GM21529 (cell line): ENCODE measurements at regions not wholly inside any gene's neighbourhood (a gene's known extent, or its start where the extent isn't known, plus 50 kb on each side); places are given as distances from the start of the nearest gene placed in this dataset.
"Not testable (repeated sequence)": the region's sequence is repeated elsewhere in the genome, so short reads cannot be mapped to it uniquely, and the experiment has no call there.

Experiments
- ATAC-seq: cut with Tn5 transposase; IDR thresholded peaks from one replicate; pipeline ENCODE4 v1.9.1; 2021; ENCODE audit not compliant: unreplicated experiment

DNA sequence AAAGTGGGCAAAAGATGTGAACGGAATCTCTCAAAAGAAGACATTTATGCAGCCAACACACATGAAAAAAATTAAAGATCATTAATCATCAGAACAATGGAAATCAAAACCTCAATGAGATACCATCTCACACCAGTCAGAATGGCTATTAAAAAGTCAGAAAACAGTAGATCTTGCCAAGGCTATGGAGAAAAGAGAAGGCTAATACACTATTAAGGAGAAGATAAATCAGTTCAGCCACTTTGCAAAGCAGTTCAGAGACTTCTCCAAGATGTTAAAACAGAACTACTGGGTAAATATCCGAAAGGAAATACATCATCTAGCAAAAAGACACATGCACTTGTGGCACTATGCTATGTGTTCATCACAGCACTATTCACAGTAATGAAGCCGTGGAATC, 388.2 kb upstream of the LUZP2 start:
- no peak for ATAC-seq

DNA sequence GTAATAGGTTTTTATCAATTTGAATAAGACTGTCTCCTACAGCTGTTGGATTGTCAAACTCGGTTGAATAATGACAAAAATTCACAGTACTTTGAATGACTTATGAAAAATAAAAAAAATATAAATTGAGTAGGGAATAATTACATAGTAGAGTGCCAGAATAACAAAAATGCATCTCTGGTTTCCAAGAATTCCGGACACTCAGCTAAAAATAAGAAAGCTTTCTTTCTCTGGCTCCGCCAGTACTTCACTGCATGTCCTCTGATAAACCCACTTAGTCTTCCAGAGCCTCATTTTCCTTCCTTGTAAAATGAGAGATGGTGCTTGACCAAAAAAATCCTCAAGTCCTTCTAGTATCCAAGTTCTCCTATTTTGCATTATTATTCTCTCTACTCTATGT, 374.6 kb upstream of the LUZP2 start:
- ATAC-seq = no peak

DNA sequence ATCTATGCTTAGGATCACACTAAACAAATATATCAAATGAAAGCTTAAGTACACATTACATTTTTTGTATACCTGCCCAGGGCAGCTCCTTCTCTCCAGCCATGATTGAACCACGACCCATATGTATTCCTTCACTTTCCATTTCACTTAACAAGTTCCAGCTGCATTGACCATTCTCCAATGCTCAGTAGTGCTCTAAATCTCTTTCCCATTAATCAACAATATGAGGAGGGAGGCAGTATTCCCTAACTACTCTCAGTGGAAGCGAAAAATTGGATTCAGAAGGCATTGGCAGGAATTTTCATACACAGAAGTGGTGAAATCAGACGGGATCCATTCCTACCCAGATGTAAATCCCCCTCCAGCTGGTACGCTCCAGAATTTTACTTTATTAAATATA, 372.0 kb upstream of the LUZP2 start:
- ATAC-seq = no peak

DNA sequence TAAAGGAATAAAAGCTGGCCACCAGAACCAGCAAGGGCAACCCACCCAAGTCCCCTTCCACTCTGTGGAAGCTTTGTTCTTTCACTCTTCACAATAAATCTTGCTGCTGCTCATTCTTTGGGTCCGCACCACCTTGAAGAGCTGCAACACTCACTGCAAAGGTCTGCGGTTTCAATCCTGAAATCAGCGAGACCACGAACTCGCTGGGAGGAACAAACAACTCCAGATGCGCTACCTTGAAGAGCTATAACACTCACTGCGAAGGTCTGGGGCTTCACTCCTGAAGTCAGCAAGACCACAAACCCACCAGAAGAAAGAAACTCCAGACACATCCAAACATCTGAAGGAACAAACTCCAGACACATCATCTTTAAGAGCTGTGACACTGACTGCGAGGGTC, 365.2 kb upstream of the LUZP2 start:
- no peak for ATAC-seq

DNA sequence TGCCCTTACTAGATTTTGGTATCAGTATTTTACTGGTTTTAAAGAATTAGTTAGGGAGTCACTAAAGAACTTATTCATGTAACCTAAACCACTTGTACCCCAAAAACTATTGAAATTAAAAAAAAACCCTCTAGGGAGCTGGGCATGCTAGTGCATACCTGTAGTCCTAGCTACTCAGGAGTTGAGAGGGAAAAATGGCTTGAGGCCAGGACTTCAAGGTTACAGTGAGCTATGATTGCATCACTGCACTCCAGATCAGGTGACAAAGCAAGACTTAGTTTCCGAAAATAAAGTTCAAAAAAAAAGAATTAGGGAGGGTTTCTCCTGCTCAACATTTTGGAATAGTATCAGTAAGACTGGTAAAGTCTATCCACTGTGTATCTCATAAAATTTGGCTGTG, 364.4 kb upstream of the LUZP2 start:
- ATAC-seq = no peak

DNA sequence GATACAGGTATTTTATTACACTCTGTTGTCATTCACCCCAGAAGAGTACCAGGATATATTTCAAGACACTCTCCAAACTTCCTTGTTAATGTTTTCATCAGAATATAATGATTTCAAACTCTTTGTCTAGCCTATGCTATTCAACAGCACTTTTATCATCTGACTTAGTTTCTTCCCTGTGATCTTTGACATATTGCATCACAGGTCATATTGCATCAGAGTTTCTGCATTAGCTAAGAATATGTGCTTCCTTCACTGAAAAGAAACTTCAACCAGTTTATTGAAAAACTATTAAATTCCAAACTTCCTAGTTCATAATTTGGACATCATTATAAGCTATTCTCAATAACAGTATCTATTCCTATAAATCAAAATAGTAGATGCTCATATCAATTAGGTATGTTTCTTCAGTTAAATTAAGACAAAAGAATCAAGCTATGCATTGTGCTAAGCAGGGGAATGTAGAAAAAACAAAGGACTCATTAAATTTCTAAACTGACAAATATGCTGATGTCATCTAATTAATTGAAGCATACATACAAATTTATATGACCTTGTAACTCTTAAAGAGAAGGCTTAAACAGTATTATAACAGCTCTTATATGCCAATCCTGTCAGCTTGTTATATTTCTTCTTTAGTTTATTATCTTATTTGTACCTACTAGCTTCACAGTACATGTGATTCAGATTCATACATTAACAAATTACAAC, 361.8 kb upstream of the LUZP2 start:
- no peak for ATAC-seq

DNA sequence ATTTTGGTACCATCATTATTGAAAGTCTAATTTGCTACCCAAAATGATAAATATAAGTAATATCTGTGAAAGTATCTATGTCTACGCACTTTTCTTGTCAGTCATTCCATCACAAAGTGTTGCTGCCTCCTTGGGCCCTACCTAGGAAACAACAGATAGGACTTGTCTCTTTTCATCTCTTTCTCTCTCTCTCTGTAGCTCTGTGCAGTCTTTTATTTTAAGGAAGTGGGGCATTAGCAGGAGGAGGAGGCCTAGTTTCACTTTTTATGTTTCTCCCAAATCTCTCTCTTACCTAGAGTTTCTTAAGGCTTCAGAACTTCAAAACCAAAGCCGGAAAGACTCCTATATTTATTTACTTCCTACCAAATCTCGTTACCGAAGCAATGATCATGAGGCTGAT, 354.8 kb upstream of the LUZP2 start:
- ATAC-seq = no peak

DNA sequence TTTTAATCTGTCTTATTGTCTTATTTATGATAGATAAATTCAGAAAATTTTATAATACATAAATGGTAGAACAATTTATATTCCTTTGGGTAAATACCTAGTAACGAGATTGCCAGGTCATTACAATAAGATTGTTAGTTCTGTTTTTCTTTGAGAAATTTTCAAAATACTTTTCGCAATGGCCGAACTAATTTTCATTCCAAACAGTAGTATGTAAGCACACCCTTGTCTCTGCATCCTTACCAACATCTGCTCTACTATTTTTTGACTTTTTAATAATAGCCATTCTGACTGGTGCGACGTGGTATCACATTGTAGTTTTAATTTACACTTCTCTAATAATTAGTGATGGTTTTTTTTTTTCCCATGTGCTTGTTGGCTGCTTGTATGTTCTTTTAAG, 351.4 kb upstream of the LUZP2 start:
- ATAC-seq = no peak

DNA sequence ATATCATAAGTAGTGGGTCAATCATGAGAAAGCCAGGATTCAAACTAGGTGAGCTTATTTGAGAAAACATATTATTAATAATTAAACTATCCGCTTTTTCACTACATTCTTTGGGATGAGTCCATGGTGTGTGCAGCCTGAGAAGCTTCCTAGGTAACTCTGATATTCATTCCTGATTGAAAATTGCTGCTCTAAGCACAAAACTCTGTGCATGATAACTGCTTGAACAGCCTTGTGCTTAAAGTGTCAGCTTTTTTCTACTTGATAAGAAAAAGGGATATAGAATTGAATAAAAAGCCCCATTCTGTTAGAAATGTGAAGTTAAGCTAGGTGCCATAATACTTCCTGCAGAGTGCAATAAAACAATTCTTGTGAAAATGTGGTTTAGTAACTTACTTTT, 343.5 kb upstream of the LUZP2 start:
- no peak for ATAC-seq

DNA sequence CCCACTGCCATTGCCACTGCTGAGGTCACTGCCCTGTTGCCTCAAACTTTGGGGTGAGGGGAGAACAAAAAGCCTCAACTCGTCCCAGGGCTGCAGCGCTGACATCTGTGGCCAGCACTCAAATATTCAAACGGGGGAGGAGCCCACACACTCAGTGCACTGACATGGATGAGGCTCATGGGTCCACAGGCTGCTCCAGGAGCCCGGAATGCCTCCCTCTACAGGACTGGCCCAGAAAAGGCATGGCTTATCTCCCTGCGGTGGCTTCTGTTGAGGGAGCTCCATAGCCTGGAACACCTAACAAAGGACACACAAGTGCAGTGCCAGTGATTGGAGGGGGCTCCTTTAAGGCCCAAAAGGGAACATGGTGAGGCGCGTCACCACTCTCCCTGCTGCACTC, 341.1 kb upstream of the LUZP2 start:
- ATAC-seq = no peak

DNA sequence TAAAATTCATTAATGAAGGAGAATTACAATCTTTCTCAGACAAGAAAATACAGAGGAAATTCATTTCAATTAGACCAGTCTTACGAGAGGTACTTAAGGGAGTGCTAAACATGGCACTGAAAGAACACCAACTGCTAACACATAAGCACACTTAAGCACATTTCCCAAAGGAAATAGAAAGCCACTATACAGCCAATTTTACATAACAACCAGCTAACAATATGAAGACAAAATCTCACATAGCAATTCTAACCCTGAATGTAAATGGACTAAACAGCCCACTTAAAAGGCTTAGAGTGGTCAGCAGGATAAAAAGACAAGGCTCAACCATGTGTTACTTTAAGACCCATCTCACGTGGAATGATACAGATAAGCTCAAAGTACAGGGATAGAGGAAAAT, 339.5 kb upstream of the LUZP2 start:
- no peak for ATAC-seq

DNA sequence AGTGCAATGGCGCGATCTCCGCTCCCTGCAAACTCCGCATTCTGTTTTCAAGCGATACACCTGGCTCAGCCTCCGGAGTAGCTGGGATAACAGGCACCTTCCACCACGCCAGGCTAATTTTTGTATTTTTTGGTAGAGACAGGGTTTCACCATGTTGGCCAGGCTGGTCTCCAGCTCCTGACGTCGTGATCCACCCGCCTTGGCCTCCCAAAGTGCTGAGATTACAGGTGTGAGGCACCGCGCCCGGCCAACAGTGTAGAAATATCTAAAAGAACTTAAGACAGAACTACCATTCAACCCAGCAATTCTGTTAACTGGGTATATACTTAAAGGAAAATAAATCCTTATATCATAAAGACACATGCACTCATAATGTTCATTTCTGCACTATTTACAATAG, 335.3 kb upstream of the LUZP2 start:
- no peak for ATAC-seq

DNA sequence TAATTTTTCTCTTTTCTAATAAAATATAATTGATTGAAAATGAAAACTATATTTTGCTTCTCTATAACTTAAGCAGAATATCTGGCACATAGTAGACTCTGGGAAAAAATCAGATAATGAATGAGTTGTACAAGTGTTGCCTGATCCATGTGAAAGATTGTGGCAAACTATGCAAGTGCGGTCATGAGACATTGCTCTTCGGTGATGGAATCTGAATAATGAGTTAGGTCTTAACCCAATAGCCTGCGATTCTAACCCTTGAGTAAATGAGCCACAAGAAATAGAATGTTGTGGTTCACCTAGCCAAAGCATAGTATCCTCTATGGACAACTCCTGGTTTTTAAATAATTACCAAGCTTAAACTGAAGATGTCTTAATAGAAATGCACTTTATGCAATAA, 333.7 kb upstream of the LUZP2 start:
- ATAC-seq = no peak

DNA sequence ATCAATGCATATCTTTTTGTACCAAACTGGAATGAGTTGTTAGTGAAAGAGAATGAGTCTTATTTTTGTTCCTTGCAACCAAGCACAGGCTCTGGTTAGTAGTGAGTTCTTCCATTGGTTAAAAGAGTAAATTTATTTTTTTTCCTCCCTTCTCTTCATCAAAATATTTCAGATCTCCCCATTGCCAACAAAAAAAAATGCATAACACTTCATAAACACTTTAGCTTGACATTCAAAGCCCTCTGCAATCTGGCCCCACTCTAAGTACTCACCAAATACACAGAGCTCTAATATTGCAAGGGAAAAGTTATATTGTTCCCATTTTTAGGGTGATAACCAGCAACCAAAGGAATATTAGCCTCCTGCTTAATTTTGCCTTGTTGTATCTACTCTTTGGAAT, 333.0 kb upstream of the LUZP2 start:
- ATAC-seq = no peak

DNA sequence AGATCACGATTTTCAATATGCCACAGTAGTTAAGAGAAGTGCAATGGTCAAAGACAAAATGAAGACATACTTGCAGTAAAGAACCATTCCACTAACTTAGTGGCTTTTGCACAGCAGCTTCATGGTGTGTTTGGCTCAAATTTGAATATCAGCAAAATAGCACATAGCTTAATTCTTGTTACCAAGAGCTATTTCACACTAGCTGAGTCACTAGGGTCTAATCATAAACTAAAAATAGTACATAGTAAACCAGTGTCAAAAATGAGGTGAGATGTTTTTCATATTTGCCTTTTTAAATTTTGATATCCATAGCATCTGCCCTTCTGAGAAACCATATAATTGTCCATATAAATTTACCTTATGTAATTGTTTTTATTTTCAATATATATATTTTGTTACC, 325.0 kb upstream of the LUZP2 start:
- no peak for ATAC-seq

DNA sequence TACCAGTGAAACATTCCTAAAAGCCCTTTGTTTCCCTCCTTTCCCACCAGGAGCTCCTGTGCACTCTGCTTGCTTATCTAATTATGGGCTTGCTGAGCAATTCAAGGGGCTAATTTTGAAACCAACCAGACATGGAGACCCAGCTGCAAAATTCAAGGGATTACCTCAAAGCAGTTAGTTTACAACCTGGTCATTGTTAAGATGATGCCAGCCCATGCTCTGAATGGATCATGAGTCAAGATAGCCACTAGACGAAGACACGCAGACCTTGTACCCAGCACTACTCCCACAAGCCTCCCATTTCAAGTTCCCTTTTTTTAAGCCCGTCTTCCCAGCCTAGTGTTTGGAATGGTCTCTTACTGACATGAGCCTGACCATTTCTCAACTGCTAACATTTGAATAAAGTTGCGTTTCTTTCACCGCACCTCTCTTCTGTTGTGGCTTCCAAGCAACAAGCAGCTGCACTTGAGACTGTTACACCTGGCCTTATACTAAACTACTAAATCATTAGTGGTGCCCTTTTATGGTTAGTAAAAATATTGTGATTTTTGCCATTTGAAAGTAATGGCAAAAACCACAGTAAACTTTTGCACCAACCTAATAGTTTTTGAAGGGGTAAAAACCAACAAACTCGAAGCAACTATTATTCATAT, 315.3 kb upstream of the LUZP2 start:
- ATAC-seq = no peak

DNA sequence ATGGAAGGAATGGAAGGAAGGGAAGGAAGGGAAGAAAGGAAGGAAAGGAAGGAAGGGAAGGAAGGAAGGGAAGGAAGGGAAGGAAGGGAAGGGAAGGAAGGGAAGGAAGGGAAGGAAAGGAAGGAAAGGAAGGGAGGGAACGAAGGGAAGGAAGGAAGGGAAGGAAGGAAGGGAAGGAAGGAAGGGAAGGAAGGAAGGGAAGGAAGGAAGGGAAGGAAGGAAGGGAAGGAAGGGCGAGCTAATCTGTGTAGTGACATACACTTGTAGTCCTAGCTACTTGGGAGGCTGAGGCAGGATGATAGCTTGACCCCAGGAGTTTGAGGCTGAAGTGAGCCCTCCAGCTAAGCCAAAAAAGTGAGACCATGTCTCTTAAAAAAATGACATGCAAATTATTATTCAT, 311.3 kb upstream of the LUZP2 start:
- not testable (repeated sequence) for ATAC-seq

DNA sequence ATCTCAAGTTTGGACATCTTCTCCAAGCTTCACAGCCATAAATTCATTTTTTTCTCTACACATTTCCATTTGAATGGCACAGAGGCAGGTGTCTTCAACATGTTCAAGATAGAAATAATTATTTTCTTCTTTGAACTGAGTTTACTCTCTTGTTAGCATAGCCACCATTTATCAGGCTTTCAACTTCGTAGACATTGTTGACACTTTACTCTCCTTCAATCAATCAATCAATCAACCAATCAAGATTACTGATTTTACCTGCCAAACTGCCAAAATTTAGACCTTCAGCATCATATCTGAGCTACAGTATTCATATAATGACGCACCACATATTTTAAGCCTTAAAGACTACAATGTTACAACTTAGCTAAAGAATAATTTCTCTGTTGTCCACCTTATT, 300.1 kb upstream of the LUZP2 start:
- no peak for ATAC-seq

DNA sequence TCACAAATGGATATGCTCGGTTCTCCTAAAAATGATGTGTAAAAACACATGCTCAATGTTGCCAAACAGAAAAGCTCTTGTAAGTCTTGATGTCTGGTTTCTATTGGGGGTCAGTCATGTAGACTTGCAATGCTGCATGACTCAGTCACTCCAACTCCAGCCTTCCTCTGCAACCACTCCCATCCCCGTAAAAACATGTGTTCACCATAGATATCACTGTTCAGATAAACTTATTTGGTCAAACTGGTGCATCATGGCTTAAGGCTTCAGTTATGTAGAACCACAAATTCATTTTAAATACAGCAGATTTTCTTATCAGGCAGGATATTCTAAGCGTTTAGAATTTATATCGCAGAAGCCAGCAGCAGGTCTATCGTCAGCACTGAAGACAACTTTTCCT, 298.4 kb upstream of the LUZP2 start:
- ATAC-seq = no peak

DNA sequence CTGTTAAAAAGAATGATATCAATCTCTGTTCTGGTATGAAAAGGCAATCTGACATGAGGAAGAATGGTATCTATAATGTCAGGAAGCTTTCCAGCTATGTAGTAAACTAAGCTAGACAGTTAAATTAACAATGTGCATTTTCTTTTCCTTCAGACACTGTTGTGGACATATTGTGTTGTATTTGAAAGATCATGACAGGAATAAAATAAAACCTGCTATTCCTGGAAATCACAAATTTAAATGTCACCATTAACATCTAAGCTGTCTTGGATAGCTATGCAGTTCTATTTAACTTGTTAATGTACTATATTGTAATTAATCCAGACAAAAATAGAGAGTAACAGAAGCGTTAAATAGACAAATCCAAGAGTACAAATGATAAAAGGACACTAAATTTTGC, 297.4 kb upstream of the LUZP2 start:
- no peak for ATAC-seq

DNA sequence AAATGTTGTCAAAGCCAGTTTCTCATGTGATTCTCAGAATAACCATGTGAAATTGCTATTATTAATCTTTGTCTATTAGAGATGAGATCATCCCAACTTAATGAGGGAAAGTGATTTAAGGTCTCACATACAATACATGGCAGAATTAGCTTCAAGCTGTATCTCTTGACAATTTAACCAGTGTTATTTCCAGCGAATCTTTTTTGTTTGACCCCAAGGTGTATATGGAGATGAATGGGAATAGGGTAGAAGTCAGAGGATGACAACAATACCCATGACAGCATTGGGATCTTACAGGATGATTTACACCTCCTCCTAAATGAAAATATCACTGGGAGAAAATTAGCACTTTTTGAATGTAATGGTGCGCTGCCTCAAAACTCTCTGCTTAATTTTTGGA, 290.8 kb upstream of the LUZP2 start:
- ATAC-seq = no peak

DNA sequence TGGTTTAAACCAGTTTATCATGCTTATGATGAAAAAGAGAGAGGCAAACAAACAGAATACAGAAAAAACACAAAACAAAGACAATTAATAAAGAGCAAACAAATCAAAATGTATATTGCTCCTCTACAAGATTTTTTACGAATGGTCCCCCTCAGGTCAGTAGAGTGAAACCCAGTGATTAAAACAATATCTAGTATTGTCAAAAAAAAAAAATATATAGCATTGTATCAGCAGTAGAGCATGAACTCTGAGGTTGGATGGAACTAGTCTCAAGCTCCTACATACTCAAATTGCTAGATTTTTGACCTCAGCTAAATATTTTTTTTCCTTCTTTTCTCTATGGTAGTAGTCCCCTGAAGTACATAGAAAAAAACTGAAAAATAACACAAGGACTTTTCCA, 290.3 kb upstream of the LUZP2 start:
- ATAC-seq = no peak

DNA sequence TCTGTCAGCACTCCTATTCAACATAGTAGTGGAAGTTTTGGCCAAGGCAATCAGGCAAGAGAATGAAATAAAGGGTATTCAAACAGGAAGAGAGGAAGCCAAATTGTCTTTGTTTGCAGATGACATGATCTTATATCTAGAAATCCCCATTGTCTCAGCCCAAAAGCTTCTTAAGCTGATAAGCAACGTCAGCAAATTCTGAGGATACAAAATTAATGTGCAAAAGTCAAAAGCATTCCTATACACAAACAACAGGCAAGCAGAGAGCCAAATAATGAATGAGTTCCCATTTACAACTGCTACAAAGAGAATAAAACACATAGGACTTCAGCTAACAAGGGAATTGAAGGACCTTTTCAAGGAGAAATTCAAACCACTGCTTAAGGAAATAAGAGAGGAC, 280.4 kb upstream of the LUZP2 start:
- no peak for ATAC-seq
